HG03571 (cell line): ENCODE measurements at regions not wholly inside any gene's neighbourhood (a gene's known extent, or its start where the extent isn't known, plus 50 kb on each side); places are given as distances from the start of the nearest gene placed in this dataset.

ENCODE experiments used
- ATAC-seq: cut with Tn5 transposase; IDR thresholded peaks from one replicate; pipeline ENCODE4 v1.9.1; 2021; ENCODE audit not compliant: unreplicated experiment

DNA sequence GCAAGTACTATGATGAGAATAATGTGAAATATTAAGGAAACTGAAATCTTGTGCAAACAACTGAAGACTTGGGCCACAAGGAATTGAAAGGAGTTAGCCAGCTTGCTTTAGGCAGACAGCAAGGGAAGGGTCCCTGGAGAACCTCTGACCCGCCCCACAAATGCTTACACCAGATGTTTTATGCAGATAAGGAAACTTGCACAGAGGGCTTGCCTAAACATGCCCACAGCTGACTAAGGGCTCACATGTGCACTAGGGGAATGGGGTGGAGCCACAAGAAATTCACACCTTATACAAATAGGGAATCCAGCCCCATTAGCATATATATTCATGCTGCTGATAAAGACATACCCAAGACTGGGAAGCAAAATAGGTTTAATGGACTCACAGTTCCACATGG, 86.1 kb upstream of the CYYR1 start:
- no peak for ATAC-seq

DNA sequence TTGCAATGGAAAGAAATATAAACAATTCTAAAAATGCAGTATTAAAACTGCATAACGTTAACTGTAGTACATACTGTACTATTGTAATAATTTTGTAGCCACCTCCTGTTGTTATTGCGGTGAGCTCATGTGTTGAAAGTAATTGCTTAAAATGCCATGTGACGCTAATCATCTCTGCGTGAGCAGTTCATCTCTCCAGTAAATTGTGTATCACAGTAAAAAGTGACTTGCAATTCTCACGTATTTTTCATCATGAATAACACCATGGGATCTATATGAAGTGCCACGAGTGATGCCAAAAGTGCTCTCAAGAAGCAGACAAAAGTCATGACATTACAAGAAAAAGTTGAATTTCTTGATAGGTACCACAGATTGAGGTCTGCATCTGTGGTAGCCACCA, 82.4 kb upstream of the CYYR1 start:
- no peak for ATAC-seq

DNA sequence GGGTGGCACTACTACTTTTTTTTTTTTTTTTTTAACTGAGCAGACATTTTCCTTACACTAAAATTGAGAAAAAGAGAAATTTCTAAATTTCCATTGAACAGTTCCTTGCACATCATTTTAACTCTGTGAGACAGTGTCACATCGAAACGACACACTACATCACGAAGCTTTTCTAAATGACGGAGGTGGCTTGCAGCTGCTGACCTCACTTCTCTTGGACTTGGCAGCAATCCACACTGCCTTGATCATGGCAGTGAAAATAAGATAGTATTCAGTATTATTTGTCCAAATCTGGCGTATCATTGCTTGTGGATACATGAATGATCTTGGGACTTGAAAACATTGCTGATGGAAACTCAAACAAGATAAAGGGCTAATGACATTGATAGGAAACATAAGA, 80.3 kb upstream of the CYYR1 start:
- ATAC-seq, result no peak

DNA sequence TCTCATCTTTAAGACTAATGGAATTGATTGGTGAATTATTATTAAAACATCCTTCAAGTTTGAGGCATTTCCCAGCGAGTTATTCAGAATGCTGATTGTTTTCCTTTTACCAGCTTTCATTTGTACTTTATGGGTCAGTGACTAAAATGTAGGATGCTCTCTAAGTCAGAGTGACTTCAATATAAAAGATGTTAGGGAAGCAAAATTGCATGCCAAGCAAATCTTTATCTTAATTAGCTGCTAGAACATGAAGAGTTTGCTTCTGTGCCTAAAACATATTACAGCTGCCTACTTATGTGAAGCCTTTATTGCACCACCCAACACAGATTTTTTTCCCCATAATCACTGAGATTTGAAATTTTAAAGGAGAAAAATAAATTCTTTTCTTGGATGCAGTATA, 79.8 kb upstream of the CYYR1 start:
- ATAC-seq, result no peak

DNA sequence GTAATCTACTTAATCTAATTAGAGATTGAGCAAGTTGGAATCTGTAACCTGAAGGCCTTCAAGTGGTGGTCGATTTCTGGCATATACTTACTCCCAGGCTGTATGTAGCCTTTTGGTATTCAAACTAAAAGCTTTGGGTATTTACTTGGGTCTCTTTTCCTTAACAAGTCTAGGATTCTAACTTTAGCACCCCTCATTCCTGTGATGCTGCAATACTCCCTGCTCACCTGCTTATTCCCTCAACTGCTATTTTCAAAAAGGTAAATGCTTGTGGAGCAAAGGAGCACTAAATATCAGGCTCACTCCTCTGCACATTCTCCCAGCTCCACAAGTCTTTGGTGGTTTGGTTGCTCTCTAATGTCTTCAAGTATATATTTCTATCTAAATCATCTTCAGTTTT, 68.0 kb upstream of the CYYR1 start:
- no peak for ATAC-seq

DNA sequence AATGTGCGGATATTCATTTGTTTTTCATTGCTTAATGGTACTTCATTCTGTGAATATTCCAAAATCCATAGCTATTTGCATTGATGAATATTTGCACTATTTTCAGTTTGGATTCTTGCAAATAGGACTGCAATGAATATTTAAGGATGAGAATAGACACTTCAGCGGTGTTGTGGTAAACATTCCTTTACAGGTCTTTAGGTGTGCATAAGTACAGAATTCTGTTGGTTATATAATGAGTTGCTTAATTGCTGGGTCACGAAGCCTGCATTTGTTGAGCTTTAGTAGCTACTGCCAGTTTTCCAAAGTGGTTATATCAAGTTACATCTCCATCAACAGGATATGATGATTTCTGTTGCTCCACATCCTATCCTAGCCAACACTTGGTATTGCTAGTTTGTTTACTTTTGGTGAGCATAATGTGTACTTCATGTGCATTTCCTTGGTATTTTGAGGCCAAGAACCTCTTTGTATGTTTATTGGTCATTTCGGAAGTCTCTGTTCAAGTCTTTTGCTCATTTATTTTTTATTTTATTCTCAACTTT, 64.2 kb upstream of the CYYR1 start:
- ATAC-seq, result no peak

DNA sequence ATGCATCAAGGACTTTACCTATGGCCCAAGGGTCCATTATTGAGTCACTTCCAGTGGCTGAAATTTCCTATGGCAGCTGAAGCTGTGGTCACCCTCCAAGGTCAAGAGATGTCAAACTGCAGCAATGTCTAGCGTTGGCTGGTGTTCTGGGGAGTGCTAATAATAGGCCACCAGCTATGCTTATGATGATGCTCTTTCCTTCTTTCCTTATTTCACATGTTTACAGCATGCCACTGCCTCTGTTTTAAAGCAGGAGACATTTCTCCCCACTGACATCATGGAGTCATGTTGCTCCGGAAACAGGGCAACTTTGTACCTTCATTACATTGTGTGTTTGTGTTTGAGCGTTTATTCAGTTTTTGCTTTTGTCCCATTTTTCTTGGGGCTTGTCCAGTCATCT, 62.6 kb upstream of the CYYR1 start:
- ATAC-seq, result no peak

DNA sequence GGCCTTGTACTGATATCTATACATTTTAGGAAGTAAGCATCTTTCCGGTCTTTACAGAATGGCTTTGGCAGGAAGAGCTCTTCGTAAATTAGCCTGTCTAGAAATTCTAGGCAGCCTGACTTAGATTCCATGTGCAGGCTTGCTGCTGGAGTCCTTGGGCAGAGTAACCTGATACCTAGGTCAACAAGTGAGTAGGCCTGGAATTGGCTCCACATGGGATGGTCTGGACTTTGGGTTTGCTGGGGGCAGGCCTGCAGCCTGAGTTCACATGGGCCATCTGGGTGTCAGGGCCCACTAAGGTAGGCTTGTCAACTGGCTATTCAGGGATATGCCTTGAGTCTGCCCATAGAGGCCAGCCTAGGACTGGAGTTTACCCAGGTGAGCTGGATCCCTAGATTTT, 59.6 kb upstream of the CYYR1 start:
- no peak for ATAC-seq

DNA sequence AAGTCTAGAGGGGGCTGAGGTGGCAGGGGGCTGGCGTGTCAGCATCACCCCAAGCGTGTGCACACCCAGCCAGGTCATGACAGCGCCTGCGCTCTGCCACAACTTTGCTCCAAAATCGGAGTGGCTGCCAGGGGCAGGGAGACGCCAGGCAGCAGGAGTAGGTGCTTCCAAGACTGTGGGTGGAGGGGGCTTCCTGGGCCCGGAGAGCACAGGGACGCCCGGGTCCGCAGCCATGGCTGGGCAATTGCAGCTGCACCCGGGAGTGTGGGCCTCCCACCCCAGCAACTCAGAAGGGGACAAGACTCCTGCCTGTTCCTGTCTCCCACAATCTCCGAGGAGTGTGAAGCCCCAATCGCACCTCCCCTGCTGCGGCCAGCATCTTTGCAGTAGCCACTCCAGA, 53.1 kb upstream of the CYYR1 start:
- no peak for ATAC-seq

DNA sequence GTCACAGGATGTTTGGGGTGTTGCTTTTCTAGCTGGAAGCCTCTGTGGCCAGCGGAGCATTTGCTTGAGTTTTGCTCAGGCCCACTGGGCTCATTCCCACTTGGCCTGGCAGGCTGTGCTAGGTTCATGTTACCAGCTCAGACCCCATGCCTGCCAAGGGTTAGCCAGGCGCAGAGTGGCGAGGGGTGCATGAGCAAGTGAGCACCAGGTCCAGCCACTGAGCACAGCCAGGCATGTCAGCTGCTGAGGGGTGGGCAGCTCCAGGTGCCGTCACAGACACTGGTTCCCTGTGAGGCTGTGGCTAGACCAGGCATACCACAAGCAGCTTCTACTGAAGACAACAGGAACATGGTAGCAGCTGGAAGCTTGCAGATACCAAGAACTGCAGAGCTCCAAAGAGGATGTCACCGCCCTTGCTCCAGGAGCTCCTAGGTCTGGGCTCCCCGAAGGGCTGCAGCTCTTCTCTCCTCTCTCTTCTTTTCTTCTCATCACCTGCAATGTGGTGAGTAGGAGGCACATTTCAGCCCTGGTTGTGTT, 52.0 kb upstream of the CYYR1 start:
- no peak for ATAC-seq
